ENCODE measurements at regions not wholly inside any gene's neighbourhood (a gene's known extent, or its start where the extent isn't known, plus 50 kb on each side); places are given as distances from the start of the nearest gene placed in this dataset.

GRCh38 chr2:150783896-150784295 lies 296.4 kb upstream of the RND3 start:
- TF ChIP-seq RAD21 (IDR thresholded peaks at IDR 0.05; ENCODE audit: low read depth) (no peak), POLR2A (IDR thresholded peaks at IDR 0.05; ENCODE audit: borderline replicate concordance, extremely low read depth, insufficient read depth, insufficient read length) (no peak), CTCF (IDR thresholded peaks at IDR 0.05 in 2 of 3, conservative IDR thresholded peaks at IDR 0.05 in 1 of 3; ENCODE audit: borderline replicate concordance in 1 of 3, insufficient read depth in 1 of 3, low read depth in 2 of 3, low read length in 2 of 3) (no peak), ZBTB33 (IDR thresholded peaks at IDR 0.05; ENCODE audit: extremely low read depth, insufficient replicate concordance, low read length) (no peak), EGR1 (IDR thresholded peaks at IDR 0.05; ENCODE audit: low read depth) (no peak), EZH2 (IDR thresholded peaks at IDR 0.05) (no peak)
